Suprapubic skin (tissue), 4 donors: ENCODE measurements at regions not wholly inside any gene's neighbourhood (a gene's known extent, or its start where the extent isn't known, plus 50 kb on each side); places are given as distances from the start of the nearest gene placed in this dataset.

Source experiments
- DNase-seq, 2 donors: peaks; one replicate each; pipeline ENCODE4 v3.0.0-alpha.2; 2019; ENCODE audit warnings: low spot score in 2 of 2
- H3K27ac ChIP-seq: fragments of 200-600 bp; sonication (generic); one replicate; pipeline ENCODE4 v1.5.1; 2019
- H3K27me3 ChIP-seq: fragments of 200-600 bp; sonication (generic); one replicate; pipeline ENCODE4 v1.5.1; 2019
- H3K36me3 ChIP-seq: fragments of 200-600 bp; sonication (generic); one replicate; pipeline ENCODE4 v1.5.1; 2019
- H3K4me1 ChIP-seq: fragments of 200-600 bp; sonication (generic); one replicate; pipeline ENCODE4 v1.5.1; 2019
- H3K4me3 ChIP-seq: fragments of 200-600 bp; sonication (generic); one replicate; pipeline ENCODE4 v1.5.1; 2019; ENCODE audit warnings: mild to moderate bottlenecking
- H3K9me3 ChIP-seq: fragments of 200-600 bp; sonication (generic); one replicate; pipeline ENCODE4 v1.5.1; 2019
- EP300 ChIP-seq: sonication (generic); formaldehyde crosslinking; IDR thresholded peaks from one replicate; pipeline ENCODE4 v1.6.1; 2017; ENCODE audit warnings: antibody characterized with exemption
- POLR2A ChIP-seq, 2 donors: fragments of 450-650 bp; IDR thresholded peaks; one replicate each; pipeline ENCODE4 v1.6.1; 2017; ENCODE audit warnings: antibody characterized with exemption in 2 of 2, mild to moderate bottlenecking in 2 of 2, moderate library complexity in 2 of 2
- POLR2AphosphoS5 ChIP-seq, 3 donors: sonication (generic); formaldehyde crosslinking; IDR thresholded peaks; one replicate each; pipeline ENCODE4 v1.6.1; 2017; ENCODE audit warnings: antibody characterized with exemption in 3 of 3
- whole genome bisulfite sequencing: methylation state at CpG from one replicate; pipeline ENCODE4 v1.1.5; 2018; 5-methylcytosine and 5-hydroxymethylcytosine counted together
- TF ChIP-seq, protein P1 (sequence below), 2 donors: fragments of 200-600 bp in 1 of 2; fragments of 450-650 bp in 1 of 2; sonication (generic) in 1 of 2; IDR thresholded peaks; one replicate each; pipeline ENCODE4 v1.5.1; 2016 to 2019; ENCODE audit warnings: antibody characterized with exemption in 2 of 2, mild to moderate bottlenecking in 1 of 2, moderate library complexity in 1 of 2

DNA sequence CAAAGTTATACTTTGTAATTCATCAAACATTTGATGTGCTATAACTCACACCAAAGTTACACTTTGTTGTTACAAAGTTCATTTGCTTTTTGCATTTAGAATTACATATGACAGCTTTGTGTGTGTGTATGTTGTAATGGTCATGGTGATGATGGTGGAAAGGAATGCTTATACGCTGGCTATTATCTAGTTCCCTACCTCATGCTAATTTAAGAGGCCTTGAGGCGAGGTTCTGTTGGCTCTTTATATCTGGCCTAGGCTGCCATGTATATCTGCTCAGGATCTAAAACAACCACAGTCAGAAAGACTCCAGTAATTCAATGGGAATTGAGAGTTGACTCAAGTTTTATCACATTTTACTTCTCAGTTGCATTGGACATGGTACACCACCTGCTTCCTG lies 123.4 kb downstream of the SLC17A6 start:
- Histone ChIP-seq H3K4me3 (no peak overlapping the region), H3K27ac (no peak overlapping the region), H3K9me3 (no peaks in the 10 kb centered on the region), H3K27me3 (no peaks in the 10 kb centered on the region), H3K36me3 (no peaks in the 10 kb centered on the region), H3K4me1 (peaks cover 6% of the 10 kb centered on the region)
- TF ChIP-seq, protein P1, sequence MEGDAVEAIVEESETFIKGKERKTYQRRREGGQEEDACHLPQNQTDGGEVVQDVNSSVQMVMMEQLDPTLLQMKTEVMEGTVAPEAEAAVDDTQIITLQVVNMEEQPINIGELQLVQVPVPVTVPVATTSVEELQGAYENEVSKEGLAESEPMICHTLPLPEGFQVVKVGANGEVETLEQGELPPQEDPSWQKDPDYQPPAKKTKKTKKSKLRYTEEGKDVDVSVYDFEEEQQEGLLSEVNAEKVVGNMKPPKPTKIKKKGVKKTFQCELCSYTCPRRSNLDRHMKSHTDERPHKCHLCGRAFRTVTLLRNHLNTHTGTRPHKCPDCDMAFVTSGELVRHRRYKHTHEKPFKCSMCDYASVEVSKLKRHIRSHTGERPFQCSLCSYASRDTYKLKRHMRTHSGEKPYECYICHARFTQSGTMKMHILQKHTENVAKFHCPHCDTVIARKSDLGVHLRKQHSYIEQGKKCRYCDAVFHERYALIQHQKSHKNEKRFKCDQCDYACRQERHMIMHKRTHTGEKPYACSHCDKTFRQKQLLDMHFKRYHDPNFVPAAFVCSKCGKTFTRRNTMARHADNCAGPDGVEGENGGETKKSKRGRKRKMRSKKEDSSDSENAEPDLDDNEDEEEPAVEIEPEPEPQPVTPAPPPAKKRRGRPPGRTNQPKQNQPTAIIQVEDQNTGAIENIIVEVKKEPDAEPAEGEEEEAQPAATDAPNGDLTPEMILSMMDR (IDR thresholded peaks at IDR 0.05): no peak
- TF ChIP-seq EP300: no peak
- TF ChIP-seq POLR2AphosphoS5 (IDR thresholded peaks at IDR 0.05): no peak
- no peak for TF ChIP-seq POLR2A (IDR thresholded peaks at IDR 0.05)
- no peak for DNase-seq
- WGBS: 62% methylated on average over 2 of the region's 2 CpGs

DNA sequence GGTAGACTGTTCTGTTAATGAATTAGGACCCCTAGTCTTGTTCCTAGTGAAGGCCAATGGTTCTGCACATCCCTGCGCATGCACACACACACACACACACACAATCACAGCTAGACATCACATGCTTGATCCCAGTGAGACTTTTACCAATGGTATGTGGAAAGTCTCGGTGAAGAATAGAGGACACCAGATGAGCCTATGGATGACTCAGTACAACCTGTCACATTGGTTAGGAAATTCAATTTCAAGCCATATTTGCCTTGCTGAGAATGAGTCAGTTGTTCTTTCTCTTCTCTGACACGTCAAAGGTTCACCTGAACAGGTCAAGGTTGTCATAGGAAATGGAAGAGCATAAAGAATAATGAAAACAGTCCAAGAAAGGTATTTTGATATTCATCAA lies 122.0 kb downstream of the SLC17A6 start:
- no peaks in the 10 kb centered on the region for H3K27me3 ChIP-seq
- H3K4me3 ChIP-seq: no peak overlapping the region
- WGBS: 74% methylated on average over 3 of the region's 3 CpGs
- H3K4me1 ChIP-seq: peaks cover 6% of the 10 kb centered on the region
- H3K36me3 ChIP-seq: no peaks in the 10 kb centered on the region
- H3K9me3 ChIP-seq: no peaks in the 10 kb centered on the region
- H3K27ac ChIP-seq: no peak overlapping the region
- TF ChIP-seq EP300 (no peak), POLR2A (IDR thresholded peaks at IDR 0.05) (no peak), POLR2AphosphoS5 (IDR thresholded peaks at IDR 0.05) (no peak)
- no peak for DNase-seq

DNA sequence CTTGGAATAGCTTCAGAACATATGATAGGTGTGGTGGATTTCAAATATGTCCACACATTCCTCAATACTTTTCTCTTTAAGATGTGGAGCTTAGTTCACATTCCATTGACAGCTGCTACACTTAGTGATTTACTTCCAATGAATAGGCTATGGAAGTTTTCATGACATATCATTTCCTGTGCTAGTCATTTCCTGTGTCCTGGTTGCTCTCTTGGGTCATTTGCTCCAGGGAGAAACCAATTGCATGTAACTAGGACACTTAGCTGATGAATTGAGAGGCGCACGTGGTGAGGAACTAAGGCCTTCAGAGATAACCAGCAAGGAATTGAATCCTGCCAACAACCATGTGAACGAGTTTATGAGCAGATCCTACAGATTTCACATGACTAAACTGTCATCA lies 120.9 kb downstream of the SLC17A6 start:
- H3K36me3 ChIP-seq: no peaks in the 10 kb centered on the region
- H3K27me3 ChIP-seq: no peaks in the 10 kb centered on the region
- WGBS: 48% methylated on average over 3 of the region's 3 CpGs
- no peaks in the 10 kb centered on the region for H3K9me3 ChIP-seq
- H3K4me1 ChIP-seq: peaks cover 6% of the 10 kb centered on the region
- H3K27ac ChIP-seq: no peak overlapping the region
- TF ChIP-seq POLR2A (IDR thresholded peaks at IDR 0.05): no peak
- no peak for TF ChIP-seq EP300
- TF ChIP-seq, protein P1 (IDR thresholded peaks at IDR 0.05): no peak
- TF ChIP-seq POLR2AphosphoS5 (IDR thresholded peaks at IDR 0.05): no peak
- no peak for DNase-seq
- H3K4me3 ChIP-seq: no peak overlapping the region

DNA sequence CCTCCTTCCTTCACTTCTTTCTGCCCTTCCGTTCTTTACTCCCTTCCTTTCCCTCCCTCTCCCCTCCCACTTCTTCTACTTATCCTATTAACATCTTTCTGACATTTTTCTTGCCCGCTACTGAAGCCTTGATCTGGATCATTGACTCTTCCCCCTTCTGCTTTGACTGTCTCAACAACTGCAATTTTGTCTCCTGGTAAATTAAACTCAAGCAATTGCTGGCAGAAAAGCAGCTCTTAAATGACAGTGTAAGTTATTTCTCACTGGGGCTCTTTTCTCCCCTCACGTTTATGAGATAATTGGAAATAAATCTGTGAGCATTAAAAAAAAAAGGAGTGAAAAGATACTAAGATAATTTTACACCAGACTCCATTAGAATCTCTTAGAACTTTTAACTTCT lies 120.0 kb downstream of the SLC17A6 start:
- Histone ChIP-seq H3K27me3 (no peaks in the 10 kb centered on the region), H3K9me3 (no peaks in the 10 kb centered on the region), H3K27ac (no peak overlapping the region), H3K4me1 (peaks cover 6% of the 10 kb centered on the region), H3K36me3 (no peaks in the 10 kb centered on the region), H3K4me3 (no peak overlapping the region)
- DNase-seq: no peak
- TF ChIP-seq POLR2A (IDR thresholded peaks at IDR 0.05) (no peak), EP300 (no peak), POLR2AphosphoS5 (IDR thresholded peaks at IDR 0.05) (no peak)
- TF ChIP-seq, protein P1 (IDR thresholded peaks at IDR 0.05): no peak
- 63% methylated on average over 3 of the region's 3 CpGs for WGBS

DNA sequence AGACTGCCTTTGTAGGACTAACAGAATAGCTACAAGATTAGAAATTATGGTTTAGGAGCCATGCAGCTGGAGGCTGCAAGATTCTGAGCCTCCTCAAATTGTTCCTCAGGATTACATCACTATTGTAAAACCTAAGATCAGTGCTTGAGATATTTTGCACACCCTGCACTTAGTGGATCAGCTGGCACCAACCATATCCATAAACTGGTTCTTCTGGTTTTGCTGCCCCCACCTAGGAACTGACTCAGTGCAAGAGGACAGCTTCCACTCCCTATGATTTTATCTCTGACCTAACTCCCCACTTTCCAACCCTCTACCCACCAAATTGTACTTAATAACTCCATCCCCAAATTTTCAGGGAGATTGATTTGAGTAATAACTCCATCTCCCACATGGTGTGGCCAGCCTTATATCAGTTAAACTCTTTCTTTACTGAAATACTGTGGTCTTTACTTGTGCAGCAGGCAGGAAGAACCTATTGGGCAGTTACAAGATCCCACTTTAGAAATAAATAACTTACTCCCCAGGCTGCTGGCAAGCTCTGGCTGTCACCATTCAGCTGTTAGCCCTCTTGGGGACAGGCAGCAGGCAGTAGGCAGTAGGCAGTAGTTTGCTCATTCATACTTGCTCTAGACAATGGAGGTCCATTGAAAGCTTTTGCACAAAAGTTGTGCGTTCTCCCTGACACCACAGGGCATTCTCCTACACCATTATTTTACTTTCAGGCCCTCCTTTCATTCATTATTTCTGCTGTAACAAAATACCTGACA lies 119.0 kb downstream of the SLC17A6 start:
- 68% methylated on average over 1 of the region's 1 CpG for WGBS
- H3K9me3 ChIP-seq: no peaks in the 10 kb centered on the region
- no peak overlapping the region for H3K27ac ChIP-seq
- TF ChIP-seq EP300 (no peak), POLR2AphosphoS5 (IDR thresholded peaks at IDR 0.05) (no peak), POLR2A (IDR thresholded peaks at IDR 0.05) (no peak)
- TF ChIP-seq, protein P1 (IDR thresholded peaks at IDR 0.05): no peak
- peaks cover 6% of the 10 kb centered on the region for H3K4me1 ChIP-seq
- H3K36me3 ChIP-seq: no peaks in the 10 kb centered on the region
- no peak overlapping the region for H3K4me3 ChIP-seq
- no peaks in the 10 kb centered on the region for H3K27me3 ChIP-seq
- DNase-seq: no peak
